Astrocyte of the spinal cord (primary cell): ENCODE measurements at regions not wholly inside any gene's neighbourhood (a gene's known extent, or its start where the extent isn't known, plus 50 kb on each side); places are given as distances from the start of the nearest gene placed in this dataset.

ENCODE experiments used
- DNase-seq: peaks from one replicate; pipeline ENCODE4 v3.0.0; 2011; ENCODE audit warnings: low read depth, low spot score
- H3K4me3 ChIP-seq: 2 replicates; pipeline ENCODE4 v1.5.1; 2011; ENCODE audit warnings: low read depth, mild to moderate bottlenecking, low read length, moderate library complexity
- in situ Hi-C: cut with HindIII; loops from 2 replicates; pipeline ENCODE4 v1.10.0; 2017; ENCODE audit warnings: low sequenced_read_pairs
- TF ChIP-seq, protein P1 (sequence below): IDR thresholded peaks from 2 replicates; pipeline ENCODE4 v1.5.1; 2012; ENCODE audit warnings: low read depth, mild to moderate bottlenecking, low read length, inconsistent platforms

DNA sequence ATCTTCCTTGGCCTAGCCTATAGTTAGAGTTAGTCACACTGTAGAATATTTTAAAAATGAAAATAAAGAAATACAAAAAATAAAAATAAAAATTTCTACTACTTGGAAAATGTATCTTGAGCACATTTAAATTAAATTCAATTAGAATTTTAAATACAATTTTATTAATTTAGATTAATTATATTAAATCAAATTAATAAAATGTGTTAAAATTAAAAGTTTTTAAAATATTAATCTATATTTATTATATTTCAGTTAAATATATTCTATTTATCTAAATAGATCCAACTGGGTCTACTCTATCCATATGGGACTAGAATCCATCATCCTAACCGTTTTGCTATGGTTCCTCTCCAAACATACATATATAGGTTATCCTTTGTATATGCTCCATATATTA lies 588.3 kb upstream of the TMPRSS15 start:
- H3K4me3 ChIP-seq, result no peak overlapping the region
- DNase-seq, result no peak
- in situ Hi-C loops, result no loop called here
- TF ChIP-seq, protein P1, sequence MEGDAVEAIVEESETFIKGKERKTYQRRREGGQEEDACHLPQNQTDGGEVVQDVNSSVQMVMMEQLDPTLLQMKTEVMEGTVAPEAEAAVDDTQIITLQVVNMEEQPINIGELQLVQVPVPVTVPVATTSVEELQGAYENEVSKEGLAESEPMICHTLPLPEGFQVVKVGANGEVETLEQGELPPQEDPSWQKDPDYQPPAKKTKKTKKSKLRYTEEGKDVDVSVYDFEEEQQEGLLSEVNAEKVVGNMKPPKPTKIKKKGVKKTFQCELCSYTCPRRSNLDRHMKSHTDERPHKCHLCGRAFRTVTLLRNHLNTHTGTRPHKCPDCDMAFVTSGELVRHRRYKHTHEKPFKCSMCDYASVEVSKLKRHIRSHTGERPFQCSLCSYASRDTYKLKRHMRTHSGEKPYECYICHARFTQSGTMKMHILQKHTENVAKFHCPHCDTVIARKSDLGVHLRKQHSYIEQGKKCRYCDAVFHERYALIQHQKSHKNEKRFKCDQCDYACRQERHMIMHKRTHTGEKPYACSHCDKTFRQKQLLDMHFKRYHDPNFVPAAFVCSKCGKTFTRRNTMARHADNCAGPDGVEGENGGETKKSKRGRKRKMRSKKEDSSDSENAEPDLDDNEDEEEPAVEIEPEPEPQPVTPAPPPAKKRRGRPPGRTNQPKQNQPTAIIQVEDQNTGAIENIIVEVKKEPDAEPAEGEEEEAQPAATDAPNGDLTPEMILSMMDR, result no peak

DNA sequence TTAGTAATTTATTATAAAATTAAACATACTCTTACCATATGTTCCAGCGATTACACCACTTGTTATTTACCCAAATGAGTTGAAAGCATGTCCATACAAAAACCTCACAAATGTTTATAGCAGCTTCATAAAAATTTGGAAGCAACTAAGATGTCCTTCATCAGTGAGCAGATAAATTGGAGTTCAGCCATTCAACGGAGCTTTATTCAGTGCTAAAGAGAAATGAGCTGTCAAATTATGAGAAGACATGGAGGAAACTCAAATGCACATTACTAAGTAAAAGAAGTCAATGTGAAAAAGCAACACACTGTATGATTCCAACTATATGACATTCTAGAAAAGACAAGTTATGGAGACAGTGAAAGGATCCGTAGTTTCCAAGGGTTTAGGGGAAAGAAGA lies 606.7 kb upstream of the TMPRSS15 start:
- in situ Hi-C loops, result no loop called here
- no peak overlapping the region for H3K4me3 ChIP-seq
- no peak for DNase-seq
- TF ChIP-seq, protein P1, result no peak

- DNase-seq, result no peak
- TF ChIP-seq, protein P1, result no peak
- H3K4me3 ChIP-seq, result no peak overlapping the region
- in situ Hi-C loops, result no loop called here
These were observed 607.4 kb upstream of the TMPRSS15 start for GRCh38 chr21:19010996-19011395.

DNA sequence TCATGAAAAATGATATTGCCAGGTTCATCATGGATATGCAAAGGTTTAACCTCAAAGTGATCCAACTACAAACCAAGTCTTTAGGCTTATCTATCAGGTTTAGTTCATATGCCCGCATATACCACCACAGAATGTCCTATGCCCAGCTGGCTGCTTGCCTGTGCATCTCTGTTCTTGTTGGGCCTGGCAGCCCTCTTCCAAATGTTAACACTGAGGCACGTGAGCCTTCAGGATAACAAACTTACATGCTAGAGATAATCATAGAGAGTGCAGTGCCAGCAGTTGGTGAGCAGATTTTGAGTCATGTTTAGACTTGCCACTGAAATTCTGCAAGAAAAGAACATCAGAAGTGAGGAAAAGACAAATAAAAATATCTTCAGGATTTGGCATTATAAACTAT lies 607.9 kb upstream of the TMPRSS15 start:
- TF ChIP-seq, protein P1, result no peak
- H3K4me3 ChIP-seq, result no peak overlapping the region
- in situ Hi-C loops, result no loop called here
- DNase-seq, result no peak

DNA sequence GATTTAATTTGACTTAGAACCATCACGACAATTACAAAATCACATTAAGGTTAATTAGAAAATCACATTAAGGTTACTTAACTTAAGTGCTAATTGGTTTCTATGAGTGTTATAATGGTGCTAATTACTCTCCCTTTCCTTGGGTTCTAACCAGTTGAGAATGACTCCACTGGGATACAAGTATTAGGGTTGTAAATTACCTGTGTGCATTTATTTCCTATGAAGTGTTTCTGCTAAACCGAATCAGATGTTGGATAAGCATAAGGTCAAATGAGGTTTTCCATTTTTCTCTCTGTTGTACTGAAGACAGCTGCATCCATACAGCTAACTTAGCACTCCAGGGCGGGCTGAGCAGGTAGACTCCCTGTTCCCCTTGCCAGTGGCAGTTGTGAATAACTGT lies 610.3 kb upstream of the TMPRSS15 start:
- H3K4me3 ChIP-seq, result no peak overlapping the region
- TF ChIP-seq, protein P1, result no peak
- no peak for DNase-seq
- in situ Hi-C loops, result no loop called here

GRCh38 chr21:19018529-19018928 lies 614.9 kb upstream of the TMPRSS15 start:
- TF ChIP-seq, protein P1, result no peak

GRCh38 chr21:19022978-19023377 lies 619.4 kb upstream of the TMPRSS15 start:
- DNase-seq, result no peak
- in situ Hi-C loops, result no loop called here
- no peak overlapping the region for H3K4me3 ChIP-seq
- TF ChIP-seq, protein P1, result no peak

More at GRCh38 chr21:19018529-19018928, 614.9 kb upstream of the TMPRSS15 start:
- H3K4me3 ChIP-seq, result no peak overlapping the region
- no peak for DNase-seq
- in situ Hi-C loops, result no loop called here
